ENCODE measurements at regions not wholly inside any gene's neighbourhood (a gene's known extent, or its start where the extent isn't known, plus 50 kb on each side); places are given as distances from the start of the nearest gene placed in this dataset.

GRCh38 chr7:67773081-67773480 lies 776.4 kb downstream of the TYW1 start (continued):
- TF ChIP-seq EZH2 (IDR thresholded peaks at IDR 0.05; ENCODE audit: low read depth, unreplicated experiment) (no peak), CTCF (conservative IDR thresholded peaks at IDR 0.05; ENCODE audit: low read depth in 2 of 2) (no peak), ZNF331 (CRISPR knock-in tag; IDR thresholded peaks at IDR 0.05; ENCODE audit: low read depth) (no peak)

- no peaks in the 10 kb centered on the region for H3K79me2 ChIP-seq (replicated peaks; ENCODE audit: insufficient read depth)
- H3K36me3 ChIP-seq (ENCODE audit: insufficient read depth), result 0 out of 2 replicates have a peak, but pooled peaks cover 3% of the 10 kb centered on the region
- no peak overlapping the region for H3K4me2 ChIP-seq
- ATAC-seq (no peak), DNase-seq (ENCODE audit: low spot score) (no peak)
- H3K27me3 ChIP-seq (ENCODE audit: insufficient read depth), result no peaks in the 10 kb centered on the region
- no peaks in the 10 kb centered on the region for H3K4me1 ChIP-seq (ENCODE audit: insufficient read depth)
- H3K4me3 ChIP-seq, result no peak overlapping the region
- Mint-ChIP-seq H3K27ac (no peak overlapping the region), H3K9me3 (peaks cover 99% of the 10 kb centered on the region), H3K27me3 (ENCODE audit: insufficient read depth, low read depth, poor library complexity) (peaks cover 7% of the 10 kb centered on the region), H3K4me3 (no peak overlapping the region), H3K4me1 (no peaks in the 10 kb centered on the region), H3K36me3 (ENCODE audit: low read depth) (peaks cover 48% of the 10 kb centered on the region)
- H3K9me2 ChIP-seq (ENCODE audit: insufficient read depth), result no peaks in the 10 kb centered on the region
- no peaks in the 10 kb centered on the region for H4K20me1 ChIP-seq (replicated peaks; ENCODE audit: insufficient read depth)
- TF ChIP-seq REST (IDR thresholded peaks at IDR 0.05; ENCODE audit: unreplicated experiment) (no peak), EZH2phosphoT487 (IDR thresholded peaks at IDR 0.05; ENCODE audit: unreplicated experiment) (no peak), CTCF (conservative IDR thresholded peaks at IDR 0.05; ENCODE audit: low read depth in 2 of 2) (no peak), ETS1 (IDR thresholded peaks at IDR 0.05) (no peak), JUNB (IDR thresholded peaks at IDR 0.05; ENCODE audit: unreplicated experiment) (no peak), POLR2AphosphoS5 (IDR thresholded peaks at IDR 0.05; ENCODE audit: low read depth) (no peak), NANOG (IDR thresholded peaks at IDR 0.05; ENCODE audit: borderline replicate concordance) (no peak)
- H2AFZ ChIP-seq, result no peak overlapping the region
- no peaks in the 10 kb centered on the region for H3F3A ChIP-seq (replicated peaks; ENCODE audit: low read depth)
- H3K27ac ChIP-seq (ENCODE audit: low read depth), result no peak overlapping the region
Observed at GRCh38 chr7:67777119-67777518, 780.5 kb downstream of the TYW1 start.
